ENCODE measurements at regions not wholly inside any gene's neighbourhood (a gene's known extent, or its start where the extent isn't known, plus 50 kb on each side); places are given as distances from the start of the nearest gene placed in this dataset.

DNA sequence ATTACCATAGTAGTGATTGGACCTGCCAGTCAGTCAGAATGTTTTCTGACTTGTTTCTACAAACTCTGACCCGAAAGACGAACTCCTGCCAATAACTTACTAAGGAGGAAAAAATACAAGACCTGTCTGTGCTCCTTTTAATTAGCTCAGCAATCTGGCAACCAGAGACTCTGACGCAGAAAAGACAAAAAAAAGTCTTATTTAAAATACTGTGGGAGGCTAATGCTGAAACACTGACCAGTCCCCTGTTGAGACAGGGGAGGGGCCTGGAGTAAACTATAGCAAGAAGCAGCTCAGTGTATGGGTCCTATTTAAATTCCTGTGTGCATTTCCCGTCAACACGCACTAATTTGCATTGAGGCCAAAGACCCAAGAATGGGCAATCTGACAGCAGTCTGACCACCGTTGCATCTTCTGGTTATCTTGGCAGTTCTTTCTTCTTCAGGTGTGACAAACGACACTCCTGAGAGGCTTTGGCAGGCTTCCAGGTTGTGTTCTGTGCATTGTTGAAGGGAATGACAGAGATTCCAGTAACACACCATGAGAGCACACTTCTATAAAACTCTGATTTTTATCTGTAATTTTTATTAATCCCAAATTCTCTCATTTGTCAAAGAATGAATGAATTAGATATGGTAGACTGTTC lies 1114.3 kb downstream of the IGSF11 start:
- TF ChIP-seq, protein P1, sequence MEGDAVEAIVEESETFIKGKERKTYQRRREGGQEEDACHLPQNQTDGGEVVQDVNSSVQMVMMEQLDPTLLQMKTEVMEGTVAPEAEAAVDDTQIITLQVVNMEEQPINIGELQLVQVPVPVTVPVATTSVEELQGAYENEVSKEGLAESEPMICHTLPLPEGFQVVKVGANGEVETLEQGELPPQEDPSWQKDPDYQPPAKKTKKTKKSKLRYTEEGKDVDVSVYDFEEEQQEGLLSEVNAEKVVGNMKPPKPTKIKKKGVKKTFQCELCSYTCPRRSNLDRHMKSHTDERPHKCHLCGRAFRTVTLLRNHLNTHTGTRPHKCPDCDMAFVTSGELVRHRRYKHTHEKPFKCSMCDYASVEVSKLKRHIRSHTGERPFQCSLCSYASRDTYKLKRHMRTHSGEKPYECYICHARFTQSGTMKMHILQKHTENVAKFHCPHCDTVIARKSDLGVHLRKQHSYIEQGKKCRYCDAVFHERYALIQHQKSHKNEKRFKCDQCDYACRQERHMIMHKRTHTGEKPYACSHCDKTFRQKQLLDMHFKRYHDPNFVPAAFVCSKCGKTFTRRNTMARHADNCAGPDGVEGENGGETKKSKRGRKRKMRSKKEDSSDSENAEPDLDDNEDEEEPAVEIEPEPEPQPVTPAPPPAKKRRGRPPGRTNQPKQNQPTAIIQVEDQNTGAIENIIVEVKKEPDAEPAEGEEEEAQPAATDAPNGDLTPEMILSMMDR (IDR thresholded peaks at IDR 0.05; ENCODE audit: low read depth, low read length): no peak
- no peak overlapping the region for H3K4me3 ChIP-seq (ENCODE audit: low read depth, low read length)
- DNase-seq (ENCODE audit: low read depth, low spot score): no peak
- in situ Hi-C loops (cut with HindIII; ENCODE audit: low sequenced_read_pairs): no loop called here

DNA sequence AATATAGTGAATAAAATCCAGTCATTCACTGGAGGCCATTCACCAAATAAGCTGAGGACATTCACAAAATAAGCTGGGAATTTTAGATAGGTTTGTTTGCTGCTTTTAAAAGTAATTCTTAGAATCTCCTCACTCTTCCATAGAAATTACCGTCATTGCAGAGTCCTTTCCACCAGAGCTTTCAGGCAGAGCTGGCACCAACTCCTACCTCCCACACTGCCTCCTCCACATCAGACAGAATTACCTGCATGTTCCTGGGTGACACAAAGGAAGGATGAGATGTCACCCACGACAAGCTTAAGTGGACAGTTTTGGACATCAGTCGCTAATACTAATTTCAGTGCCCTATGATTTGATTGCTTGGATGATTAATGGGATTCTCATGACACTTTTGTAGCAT lies 1113.2 kb downstream of the IGSF11 start:
- TF ChIP-seq, protein P1 (IDR thresholded peaks at IDR 0.05; ENCODE audit: low read depth, low read length): no peak
- H3K4me3 ChIP-seq (ENCODE audit: low read depth, low read length): no peak overlapping the region
- in situ Hi-C loops (cut with HindIII; ENCODE audit: low sequenced_read_pairs): no loop called here
- DNase-seq (ENCODE audit: low read depth, low spot score): no peak

DNA sequence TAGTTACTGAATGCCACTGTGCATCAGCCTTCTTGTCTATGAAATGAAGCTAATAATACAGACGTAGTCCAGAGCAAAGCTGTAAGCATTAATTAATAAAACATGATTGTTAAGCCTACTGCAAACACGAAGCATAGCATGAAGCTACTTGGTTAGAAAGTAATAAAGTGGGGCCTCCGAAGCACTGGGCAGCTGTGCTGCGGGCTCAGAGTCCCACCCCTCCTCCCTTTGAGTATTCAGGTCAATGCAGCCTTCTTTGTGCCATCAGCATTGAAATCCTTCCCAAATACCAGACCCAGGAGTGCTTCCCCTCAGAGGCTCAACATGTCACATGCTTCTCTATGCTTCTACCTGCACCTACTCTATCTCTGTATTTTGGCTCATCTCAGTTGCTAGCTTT lies 1112.6 kb downstream of the IGSF11 start:
- TF ChIP-seq, protein P1 (IDR thresholded peaks at IDR 0.05; ENCODE audit: low read depth, low read length): no peak
- H3K4me3 ChIP-seq (ENCODE audit: low read depth, low read length): no peak overlapping the region
- in situ Hi-C loops (cut with HindIII; ENCODE audit: low sequenced_read_pairs): no loop called here
- DNase-seq (ENCODE audit: low read depth, low spot score): no peak

DNA sequence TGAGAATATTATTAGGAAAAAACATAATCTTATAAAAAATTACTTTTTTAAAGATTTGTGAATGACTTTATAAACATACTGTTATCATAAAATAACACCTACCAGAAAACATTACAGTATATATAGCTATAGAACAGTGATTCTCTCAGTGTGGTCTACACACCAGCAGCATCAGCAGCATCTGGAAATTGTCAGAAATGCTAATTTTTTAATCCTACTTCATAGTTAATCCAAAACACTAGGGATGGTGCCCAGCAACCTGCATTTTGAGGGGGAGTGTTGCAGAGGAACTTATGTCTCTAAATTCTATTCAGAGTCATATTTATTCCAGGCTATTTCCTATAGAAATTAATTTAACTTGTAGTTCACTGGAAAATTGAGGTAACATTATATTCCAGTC lies 1107.8 kb downstream of the IGSF11 start:
- in situ Hi-C loops (cut with HindIII; ENCODE audit: low sequenced_read_pairs): no loop called here
- DNase-seq (ENCODE audit: low read depth, low spot score): no peak
- TF ChIP-seq, protein P1 (IDR thresholded peaks at IDR 0.05; ENCODE audit: low read depth, low read length): no peak
- H3K4me3 ChIP-seq (ENCODE audit: low read depth, low read length): no peak overlapping the region

DNA sequence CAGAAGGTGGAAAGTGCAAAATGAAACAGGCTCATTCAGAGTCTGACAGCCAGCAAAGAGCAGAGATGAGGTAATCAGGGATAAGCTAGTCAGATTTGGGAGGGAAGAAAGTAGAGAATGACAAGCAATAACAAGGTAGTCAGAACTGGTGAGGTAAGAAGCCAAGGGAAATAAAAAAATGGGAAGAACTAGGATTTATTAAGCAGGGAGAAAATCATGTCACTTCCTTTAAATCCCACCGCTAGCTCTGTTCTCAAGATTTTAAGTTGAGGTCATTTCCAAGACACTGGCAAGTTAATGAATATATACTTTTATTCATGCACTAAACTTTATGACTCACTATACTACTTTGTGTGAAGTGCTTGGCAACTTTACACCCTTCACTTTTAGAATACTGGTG lies 1106.8 kb downstream of the IGSF11 start:
- H3K4me3 ChIP-seq (ENCODE audit: low read depth, low read length): no peak overlapping the region
- in situ Hi-C loops (cut with HindIII; ENCODE audit: low sequenced_read_pairs): no loop called here
- DNase-seq (ENCODE audit: low read depth, low spot score): no peak
- TF ChIP-seq, protein P1 (IDR thresholded peaks at IDR 0.05; ENCODE audit: low read depth, low read length): no peak

DNA sequence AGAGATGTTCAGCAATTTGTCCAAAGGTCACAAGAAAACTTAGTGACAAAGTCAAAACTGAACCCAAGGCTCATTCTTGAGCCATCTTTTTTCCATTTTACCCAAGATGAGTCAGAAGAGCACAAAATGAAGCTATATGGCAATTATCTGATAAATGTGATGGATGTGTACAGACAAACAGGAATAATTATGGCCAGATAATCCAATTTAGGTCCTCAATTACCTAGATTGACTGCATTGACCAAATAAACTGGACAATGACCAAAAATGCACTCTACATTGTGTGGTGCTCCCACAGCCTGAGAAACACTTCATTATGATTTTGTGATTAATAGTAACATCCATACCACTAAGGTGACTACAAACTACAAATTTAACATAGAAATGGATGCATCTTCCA lies 1105.8 kb downstream of the IGSF11 start:
- no peak overlapping the region for H3K4me3 ChIP-seq (ENCODE audit: low read depth, low read length)
- in situ Hi-C loops (cut with HindIII; ENCODE audit: low sequenced_read_pairs): no loop called here
- no peak for DNase-seq (ENCODE audit: low read depth, low spot score)
- TF ChIP-seq, protein P1 (IDR thresholded peaks at IDR 0.05; ENCODE audit: low read depth, low read length): no peak

Measured in astrocyte of the spinal cord (primary cell).